GM12864 (cell line): ENCODE measurements at regions not wholly inside any gene's neighbourhood (a gene's known extent, or its start where the extent isn't known, plus 50 kb on each side); places are given as distances from the start of the nearest gene placed in this dataset.

Experiments used
- DNase-seq: peaks from one replicate; pipeline ENCODE4 v3.0.0-alpha.2; 2011; ENCODE audit warnings: low read depth
- H3K4me3 ChIP-seq: 2 replicates; pipeline ENCODE4 v1.5.1; 2011; ENCODE audit warnings: mild to moderate bottlenecking, low read depth, low read length, control low read depth
- CTCF ChIP-seq: IDR thresholded peaks from 2 replicates; pipeline ENCODE4 v1.5.1; 2011; ENCODE audit warnings: low read depth, mild to moderate bottlenecking, moderate library complexity, low read length, control low read depth, inconsistent platforms; ENCODE audit errors: missing control alignments

- no peak for DNase-seq
- H3K4me3 ChIP-seq = no peak overlapping the region
- no peak for TF ChIP-seq CTCF
Observed at GRCh38 chrX:110432091-110432905, 73.7 kb downstream of the RTL9 start.

GRCh38 chrX:110432906-110433215, 74.2 kb downstream of the RTL9 start:
- H3K4me3 ChIP-seq = no peak overlapping the region
- DNase-seq = no peak
- TF ChIP-seq CTCF = no peak

- no peak overlapping the region for H3K4me3 ChIP-seq
- no peak for TF ChIP-seq CTCF
- DNase-seq = no peak
Observed at GRCh38 chrX:110435196-110435595, 76.5 kb downstream of the RTL9 start.

- DNase-seq = no peak
- no peak for TF ChIP-seq CTCF
- no peak overlapping the region for H3K4me3 ChIP-seq
Observed at GRCh38 chrX:110436523-110436922, 77.9 kb downstream of the RTL9 start.

GRCh38 chrX:110437686-110438085, 79.0 kb downstream of the RTL9 start:
- DNase-seq = no peak
- TF ChIP-seq CTCF = no peak
- no peak overlapping the region for H3K4me3 ChIP-seq

GRCh38 chrX:110440016-110440805, 81.6 kb downstream of the RTL9 start:
- TF ChIP-seq CTCF = no peak
- no peak for DNase-seq
- no peak overlapping the region for H3K4me3 ChIP-seq
